ENCODE measurements at regions not wholly inside any gene's neighbourhood (a gene's known extent, or its start where the extent isn't known, plus 50 kb on each side); places are given as distances from the start of the nearest gene placed in this dataset.
A peak's percentile ranks its signal among the peaks of the same experiment; 100 is the strongest.

- DNase-seq: no peak
- 88 to 92% (median 91%) methylated on average over 3 of the region's 3 CpGs for WGBS, 4 donors
- Histone ChIP-seq H3K4me3 (no peak overlapping the region), H3K27me3 (no peaks in the 10 kb centered on the region), H3K9me3 (no peaks in the 10 kb centered on the region), H3K36me3 (no peaks in the 10 kb centered on the region), H3K27ac (no peak overlapping the region), H3K4me1 (no peaks in the 10 kb centered on the region)
- intact Hi-C loops (cut with DNase I): no loop called here
- TF ChIP-seq POLR2A (IDR thresholded peaks at IDR 0.05): no peak
- no peak for TF ChIP-seq CTCF (IDR thresholded peaks at IDR 0.05)
- ATAC-seq: no peak
Observed at GRCh38 chr12:75579552-75579951, 68.1 kb upstream of the KRR1 start.

- no peaks in the 10 kb centered on the region for H3K9me3 ChIP-seq
- WGBS, 4 donors: 92 to 98% (median 95%) methylated on average over 2 of the region's 2 CpGs
- intact Hi-C loops (cut with DNase I): no loop called here
- no peak for ATAC-seq
- no peak overlapping the region for H3K4me3 ChIP-seq
- no peaks in the 10 kb centered on the region for H3K4me1 ChIP-seq
- no peak for DNase-seq
- TF ChIP-seq CTCF (IDR thresholded peaks at IDR 0.05): no peak
- no peak for TF ChIP-seq POLR2A (IDR thresholded peaks at IDR 0.05)
- no peak overlapping the region for H3K27ac ChIP-seq
- H3K36me3 ChIP-seq: no peaks in the 10 kb centered on the region
- no peaks in the 10 kb centered on the region for H3K27me3 ChIP-seq
Observed at GRCh38 chr12:75578546-75578945, 67.1 kb upstream of the KRR1 start.

GRCh38 chr12:75577812-75578211 lies 66.4 kb upstream of the KRR1 start:
- H3K4me3 ChIP-seq: no peak overlapping the region
- WGBS, 4 donors: 96 to 97% (median 96%) methylated on average over 5 of the region's 5 CpGs
- intact Hi-C loops (cut with DNase I): no loop called here

GRCh38 chr12:75571656-75572205 lies 60.3 kb upstream of the KRR1 start:
- WGBS, 4 donors: 46 to 66% (median 57%) methylated on average over 2 of the region's 2 CpGs
- DNase-seq (no peak), ATAC-seq (no peak)
- intact Hi-C loops (cut with DNase I): no loop called here
- H3K27ac ChIP-seq: peak overlapping the region in 1 of 12 donors; percentile 20
- no peak overlapping the region for H3K4me3 ChIP-seq
- no peaks in the 10 kb centered on the region for H3K9me3 ChIP-seq
- H3K36me3 ChIP-seq: no peaks in the 10 kb centered on the region
- TF ChIP-seq POLR2A (IDR thresholded peaks at IDR 0.05) (no peak), CTCF (IDR thresholded peaks at IDR 0.05) (no peak)
- H3K4me1 ChIP-seq: peaks cover 0 to 10% (median 0%) of the 10 kb centered on the region in 12 donors
- H3K27me3 ChIP-seq: no peaks in the 10 kb centered on the region

More at GRCh38 chr12:75577812-75578211, 66.4 kb upstream of the KRR1 start:
- DNase-seq (no peak), ATAC-seq (no peak)
- no peaks in the 10 kb centered on the region for H3K36me3 ChIP-seq
- no peaks in the 10 kb centered on the region for H3K4me1 ChIP-seq
- H3K27ac ChIP-seq: no peak overlapping the region
- no peak for TF ChIP-seq CTCF (IDR thresholded peaks at IDR 0.05)
- no peak for TF ChIP-seq POLR2A (IDR thresholded peaks at IDR 0.05)
- no peaks in the 10 kb centered on the region for H3K27me3 ChIP-seq
- no peaks in the 10 kb centered on the region for H3K9me3 ChIP-seq

All from heart left ventricle (tissue), 16 donors.